Suppressor macrophage treated with lipopolysaccharide for 4 hours (primary cell): ENCODE measurements at regions not wholly inside any gene's neighbourhood (a gene's known extent, or its start where the extent isn't known, plus 50 kb on each side); places are given as distances from the start of the nearest gene placed in this dataset.
"Not testable (repeated sequence)": the region's sequence is repeated elsewhere in the genome, so short reads cannot be mapped to it uniquely, and the experiment has no call there.

Experiments
- DNase-seq: peaks from one replicate; pipeline ENCODE4 v3.0.0-alpha.2; 2020

GRCh38 chr20:36082315-36082915 lies 72.1 kb upstream of the EPB41L1 start:
- DNase-seq, result no peak

GRCh38 chr20:36083200-36083599 lies 71.3 kb upstream of the EPB41L1 start:
- not testable (repeated sequence) for DNase-seq

GRCh38 chr20:36084356-36084755 lies 70.2 kb upstream of the EPB41L1 start:
- no peak for DNase-seq

GRCh38 chr20:36084897-36085613 lies 69.5 kb upstream of the EPB41L1 start:
- DNase-seq, result peak; percentile 60

- DNase-seq, result peak; percentile 80
These were observed 68.8 kb upstream of the EPB41L1 start for GRCh38 chr20:36085686-36086267.

GRCh38 chr20:36086767-36087166 lies 67.8 kb upstream of the EPB41L1 start:
- peak; percentile 61 for DNase-seq

- DNase-seq, result no peak
These were observed 64.3 kb upstream of the EPB41L1 start for GRCh38 chr20:36090223-36090622.

- no peak for DNase-seq
These were observed 62.8 kb upstream of the EPB41L1 start for GRCh38 chr20:36091561-36092397.

- DNase-seq, result no peak
These were observed 62.0 kb upstream of the EPB41L1 start for GRCh38 chr20:36092398-36093024.

GRCh38 chr20:36093025-36093803 lies 61.3 kb upstream of the EPB41L1 start:
- DNase-seq, result no peak

- no peak for DNase-seq
These were observed 60.8 kb upstream of the EPB41L1 start for GRCh38 chr20:36093804-36094145.

GRCh38 chr20:36094497-36094896 lies 60.0 kb upstream of the EPB41L1 start:
- no peak for DNase-seq

- peak; percentile 60 for DNase-seq
These were observed 58.1 kb upstream of the EPB41L1 start for GRCh38 chr20:36096435-36096834.

- DNase-seq, result no peak
These were observed 57.0 kb upstream of the EPB41L1 start for GRCh38 chr20:36097337-36098151.

GRCh38 chr20:36098364-36098763 lies 56.2 kb upstream of the EPB41L1 start:
- peak; percentile 92 for DNase-seq

- no peak for DNase-seq
These were observed 55.4 kb upstream of the EPB41L1 start for GRCh38 chr20:36099106-36099505.

- DNase-seq, result no peak
These were observed 53.3 kb upstream of the EPB41L1 start for GRCh38 chr20:36101192-36101591.

- no peak for DNase-seq
These were observed 52.2 kb upstream of the EPB41L1 start for GRCh38 chr20:36102306-36102705.

- DNase-seq, result no peak
These were observed 51.5 kb upstream of the EPB41L1 start for GRCh38 chr20:36102809-36103596.

- no peak for DNase-seq
These were observed 50.3 kb upstream of the EPB41L1 start for GRCh38 chr20:36104244-36104643.
